ENCODE measurements at regions not wholly inside any gene's neighbourhood (a gene's known extent, or its start where the extent isn't known, plus 50 kb on each side); places are given as distances from the start of the nearest gene placed in this dataset.
A peak's percentile ranks its signal among the peaks of the same experiment; 100 is the strongest.

DNA sequence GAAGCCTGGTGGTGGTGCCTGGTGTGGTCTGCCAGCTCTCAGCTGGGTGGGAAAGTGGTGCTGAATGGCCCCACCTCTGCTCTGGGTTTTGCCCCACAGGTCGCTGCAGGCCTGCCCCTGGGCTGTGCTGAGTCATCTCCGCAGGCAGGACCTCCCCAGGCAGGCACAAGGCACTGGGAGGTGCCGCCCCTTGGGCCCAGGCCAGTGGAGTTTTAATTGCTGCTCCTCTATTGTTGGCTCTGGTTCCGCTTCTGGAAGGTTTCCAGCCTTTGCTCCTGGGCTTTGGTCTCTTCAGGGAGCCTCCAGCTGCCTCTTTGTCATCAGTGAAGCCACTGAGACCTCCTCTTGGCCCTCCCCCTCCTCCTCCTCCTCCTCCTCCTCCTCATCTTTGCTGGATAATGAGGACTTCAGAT, 180.3 kb upstream of the GRB10 start:
- H3K27ac ChIP-seq: peak overlapping the region; percentile 62
- TF ChIP-seq, protein P1, sequence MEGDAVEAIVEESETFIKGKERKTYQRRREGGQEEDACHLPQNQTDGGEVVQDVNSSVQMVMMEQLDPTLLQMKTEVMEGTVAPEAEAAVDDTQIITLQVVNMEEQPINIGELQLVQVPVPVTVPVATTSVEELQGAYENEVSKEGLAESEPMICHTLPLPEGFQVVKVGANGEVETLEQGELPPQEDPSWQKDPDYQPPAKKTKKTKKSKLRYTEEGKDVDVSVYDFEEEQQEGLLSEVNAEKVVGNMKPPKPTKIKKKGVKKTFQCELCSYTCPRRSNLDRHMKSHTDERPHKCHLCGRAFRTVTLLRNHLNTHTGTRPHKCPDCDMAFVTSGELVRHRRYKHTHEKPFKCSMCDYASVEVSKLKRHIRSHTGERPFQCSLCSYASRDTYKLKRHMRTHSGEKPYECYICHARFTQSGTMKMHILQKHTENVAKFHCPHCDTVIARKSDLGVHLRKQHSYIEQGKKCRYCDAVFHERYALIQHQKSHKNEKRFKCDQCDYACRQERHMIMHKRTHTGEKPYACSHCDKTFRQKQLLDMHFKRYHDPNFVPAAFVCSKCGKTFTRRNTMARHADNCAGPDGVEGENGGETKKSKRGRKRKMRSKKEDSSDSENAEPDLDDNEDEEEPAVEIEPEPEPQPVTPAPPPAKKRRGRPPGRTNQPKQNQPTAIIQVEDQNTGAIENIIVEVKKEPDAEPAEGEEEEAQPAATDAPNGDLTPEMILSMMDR (conservative IDR thresholded peaks at IDR 0.05): no peak

DNA sequence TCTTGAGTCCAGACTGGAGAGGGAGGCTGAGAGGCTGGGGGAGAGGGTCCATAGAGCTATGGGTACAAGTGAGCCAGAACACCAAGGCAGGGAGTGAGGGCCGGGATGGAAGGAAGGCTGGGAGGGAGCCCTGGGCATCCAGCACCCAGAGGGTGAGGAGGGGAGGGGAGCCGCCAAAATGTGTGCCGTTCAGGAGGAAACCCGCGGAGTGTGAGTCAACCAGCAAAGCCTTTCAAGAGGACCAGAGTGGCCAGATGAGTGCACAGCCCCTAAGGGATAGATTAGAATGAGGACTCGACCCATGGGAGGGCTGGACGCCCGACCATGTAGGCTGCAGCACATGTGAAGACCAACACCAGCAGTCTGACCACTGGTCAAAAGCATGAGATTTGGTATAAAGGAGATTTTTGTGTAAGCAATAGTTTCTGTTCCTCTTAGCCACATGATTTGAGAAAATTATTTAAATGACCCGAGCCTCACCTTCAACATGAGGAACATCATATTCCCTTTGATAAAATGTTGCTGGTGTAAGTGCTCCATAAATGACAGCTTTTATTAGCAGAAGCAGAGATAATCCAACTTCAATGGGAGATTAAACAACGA, 179.7 kb upstream of the GRB10 start:
- peak overlapping the region; percentile 62 for H3K27ac ChIP-seq
- TF ChIP-seq, protein P1 (conservative IDR thresholded peaks at IDR 0.05): no peak

DNA sequence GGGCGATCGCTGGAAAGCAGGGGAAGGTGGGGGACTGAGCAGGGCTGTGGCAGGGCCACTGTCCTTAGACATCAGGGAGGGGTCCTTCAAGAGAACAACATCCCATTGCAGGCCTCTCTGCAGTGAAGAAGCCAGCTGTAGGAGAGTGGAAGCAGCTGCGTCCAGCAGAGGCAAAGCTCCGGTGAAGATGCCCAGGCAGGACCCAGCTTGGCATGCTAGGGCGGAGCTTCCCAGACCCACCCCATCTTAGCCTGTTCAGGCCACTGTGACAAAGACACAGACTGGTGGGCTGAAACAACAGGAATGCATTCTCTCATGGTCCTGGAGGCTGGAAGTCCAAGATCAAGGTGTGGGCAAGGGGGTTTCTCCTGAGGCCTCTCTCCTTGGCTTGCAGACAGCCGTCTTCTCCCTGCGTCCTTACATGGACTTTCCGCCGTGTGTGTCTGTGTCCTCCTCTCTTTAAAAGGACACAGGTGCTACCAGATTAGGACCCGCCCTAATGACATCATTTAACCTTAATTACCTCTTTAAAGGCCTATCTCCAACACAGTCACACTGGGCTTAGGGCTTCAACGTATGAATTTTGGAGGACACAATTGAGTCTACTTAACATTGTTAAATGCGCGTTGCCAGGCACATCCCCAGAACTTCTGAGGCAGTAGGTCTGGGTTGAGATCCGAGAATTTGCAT, 178.1 kb upstream of the GRB10 start:
- TF ChIP-seq, protein P1 (conservative IDR thresholded peaks at IDR 0.05): no peak
- H3K27ac ChIP-seq: no peak overlapping the region

DNA sequence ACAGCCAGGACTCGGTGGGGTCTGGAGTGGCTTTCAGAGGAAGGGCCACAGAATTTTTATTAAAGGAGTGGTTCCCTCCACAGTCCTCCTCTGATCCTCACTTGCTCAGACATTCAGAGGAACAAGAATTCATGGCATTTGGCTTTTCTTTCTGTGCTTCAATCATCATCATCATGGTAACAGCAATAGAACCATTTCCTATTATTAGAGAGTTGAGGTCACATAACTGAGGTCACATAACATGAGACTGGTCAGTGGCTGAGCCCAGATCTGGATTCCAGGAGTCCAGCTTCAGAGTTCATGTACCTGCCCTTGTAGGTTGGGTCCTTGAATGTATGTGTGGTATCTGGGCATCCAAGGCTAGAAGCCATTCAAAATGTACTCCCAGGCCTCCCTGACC, 177.3 kb upstream of the GRB10 start:
- TF ChIP-seq, protein P1 (conservative IDR thresholded peaks at IDR 0.05): no peak
- H3K27ac ChIP-seq: no peak overlapping the region

DNA sequence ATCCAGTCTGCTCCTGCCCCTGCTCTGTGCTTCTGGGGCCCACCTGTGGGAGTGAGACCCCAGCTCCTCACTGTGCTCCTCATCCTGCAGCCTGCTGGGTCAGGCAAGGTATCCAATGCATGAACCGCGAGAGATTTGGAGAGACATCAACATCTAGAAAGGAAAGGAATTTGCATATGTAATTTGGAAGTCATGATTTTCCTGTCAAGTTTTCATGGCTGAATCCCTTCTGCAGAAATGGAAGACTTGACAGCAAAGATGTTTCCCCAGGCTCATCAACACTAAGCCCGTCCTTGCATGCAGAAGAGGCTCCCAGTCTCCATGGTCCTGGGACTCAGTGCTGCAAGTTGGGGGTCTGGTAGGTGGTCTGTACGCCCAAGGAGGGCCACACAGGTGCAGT, 176.9 kb upstream of the GRB10 start:
- H3K27ac ChIP-seq: no peak overlapping the region
- TF ChIP-seq, protein P1 (conservative IDR thresholded peaks at IDR 0.05): no peak

DNA sequence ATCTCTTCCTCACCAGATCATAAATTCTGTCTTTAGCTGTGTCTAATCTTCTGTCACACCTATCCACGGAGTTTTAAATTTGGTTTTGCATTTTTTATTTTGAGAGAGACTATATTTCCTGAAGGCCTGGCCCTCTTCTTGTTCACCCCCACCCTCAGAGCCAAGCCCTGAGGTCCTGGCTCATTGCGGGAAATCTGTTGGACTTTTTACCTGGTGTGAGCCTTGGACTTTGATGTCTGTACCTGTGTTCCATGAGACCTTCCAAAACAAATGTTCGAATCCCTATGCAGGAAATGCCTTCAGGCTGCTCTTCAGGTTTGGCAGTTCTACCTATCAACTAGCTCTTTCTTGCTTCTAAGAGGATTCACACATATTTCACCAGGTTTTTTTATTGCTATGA, 175.2 kb upstream of the GRB10 start:
- H3K27ac ChIP-seq: no peak overlapping the region
- TF ChIP-seq, protein P1 (conservative IDR thresholded peaks at IDR 0.05): no peak

DNA sequence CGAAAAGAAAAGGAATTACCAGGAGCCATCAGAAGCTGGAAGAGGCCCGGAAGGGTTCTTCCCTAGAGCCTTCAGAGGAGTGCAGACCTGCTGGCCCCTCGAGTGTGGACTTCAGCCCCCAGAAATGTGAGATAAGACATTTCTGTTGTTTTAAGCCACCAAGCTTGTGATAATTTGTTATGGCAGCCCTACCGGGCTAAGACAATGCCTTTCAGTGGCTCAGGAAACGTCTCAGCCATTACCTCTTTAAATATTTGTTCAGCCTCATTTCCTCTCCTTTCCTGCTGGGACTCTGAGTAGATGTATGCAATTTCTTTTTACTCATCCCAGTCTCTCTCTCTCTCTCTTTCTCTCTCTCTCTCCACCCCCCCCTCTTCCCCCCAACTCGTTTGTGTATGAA, 174.7 kb upstream of the GRB10 start:
- H3K27ac ChIP-seq: no peak overlapping the region
- TF ChIP-seq, protein P1 (conservative IDR thresholded peaks at IDR 0.05): no peak
